HL-60 (cell line): ENCODE measurements at regions not wholly inside any gene's neighbourhood (a gene's known extent, or its start where the extent isn't known, plus 50 kb on each side); places are given as distances from the start of the nearest gene placed in this dataset.

Experiments
- DNase-seq, 2 experiments: peaks; one replicate each; pipeline ENCODE4 v3.0.0-alpha.2; 2010 to 2020; ENCODE audit warnings: low read depth in 1 of 2, low spot score in 1 of 2
- H3K27ac ChIP-seq: fragments of 250-450 bp; sonication (Bioruptor Pico); replicated peaks from 2 replicates; pipeline ENCODE4 v1.5.1; 2020; ENCODE audit warnings: mild to moderate bottlenecking, moderate library complexity
- H3K27me3 ChIP-seq: fragments of 250-450 bp; sonication (Bioruptor Pico); 2 replicates; pipeline ENCODE4 v1.5.1; 2021; ENCODE audit warnings: mild to moderate bottlenecking, moderate library complexity; ENCODE audit not compliant: insufficient read depth, poor library complexity, severe bottlenecking
- H3K4me3 ChIP-seq: replicated peaks from 2 replicates; pipeline ENCODE4 v1.5.1; 2011; ENCODE audit warnings: mild to moderate bottlenecking, control low read depth, low read length; ENCODE audit not compliant: insufficient read depth
- CTCF ChIP-seq: IDR thresholded peaks from one replicate; pipeline ENCODE4 v1.5.1; 2011; ENCODE audit warnings: low read length, control low read depth, inconsistent platforms; ENCODE audit not compliant: insufficient read depth
- GABPA ChIP-seq: IDR thresholded peaks from 2 replicates; pipeline ENCODE4 v1.6.1; 2012; ENCODE audit warnings: low read depth
- POLR2AphosphoS5 ChIP-seq: IDR thresholded peaks from 2 replicates; pipeline ENCODE4 v1.6.1; 2012; ENCODE audit warnings: low read depth
- REST ChIP-seq: IDR thresholded peaks from 2 replicates; pipeline ENCODE4 v1.6.1; 2012; ENCODE audit warnings: low read depth; ENCODE audit not compliant: insufficient replicate concordance
- SPI1 ChIP-seq: IDR thresholded peaks from 2 replicates; pipeline ENCODE4 v1.6.1; 2012; ENCODE audit warnings: low read depth, mild to moderate bottlenecking, borderline replicate concordance

GRCh38 chr1:216809649-216810048, 86.4 kb upstream of the ESRRG start:
- TF ChIP-seq CTCF (no peak), POLR2AphosphoS5 (no peak), GABPA (no peak), SPI1 (no peak), REST (no peak)
- Histone ChIP-seq H3K27me3 (no peaks in the 10 kb centered on the region), H3K4me3 (no peak overlapping the region), H3K27ac (no peak overlapping the region)
- no peak for DNase-seq

- TF ChIP-seq SPI1 (no peak), REST (no peak), POLR2AphosphoS5 (no peak), CTCF (no peak), GABPA (no peak)
- Histone ChIP-seq H3K27ac (no peak overlapping the region), H3K27me3 (no peaks in the 10 kb centered on the region), H3K4me3 (no peak overlapping the region)
- no peak for DNase-seq
These were observed 84.5 kb upstream of the ESRRG start for GRCh38 chr1:216807696-216808095.

- TF ChIP-seq REST (no peak), POLR2AphosphoS5 (no peak), SPI1 (no peak), CTCF (no peak), GABPA (no peak)
- Histone ChIP-seq H3K4me3 (no peak overlapping the region), H3K27me3 (no peaks in the 10 kb centered on the region), H3K27ac (no peak overlapping the region)
- DNase-seq = no peak
These were observed 82.7 kb upstream of the ESRRG start for GRCh38 chr1:216805953-216806352.
